NCI-H1694 (cell line): ENCODE measurements at regions not wholly inside any gene's neighbourhood (a gene's known extent, or its start where the extent isn't known, plus 50 kb on each side); places are given as distances from the start of the nearest gene placed in this dataset.

Experiments
- DNase-seq: peaks from one replicate; lab custom pipeline; 2025; lab: John Stamatoyannopoulos, UW

GRCh38 chr4:111720866-111721265 lies 424.4 kb upstream of the FAM241A start:
- no peak for DNase-seq

DNA sequence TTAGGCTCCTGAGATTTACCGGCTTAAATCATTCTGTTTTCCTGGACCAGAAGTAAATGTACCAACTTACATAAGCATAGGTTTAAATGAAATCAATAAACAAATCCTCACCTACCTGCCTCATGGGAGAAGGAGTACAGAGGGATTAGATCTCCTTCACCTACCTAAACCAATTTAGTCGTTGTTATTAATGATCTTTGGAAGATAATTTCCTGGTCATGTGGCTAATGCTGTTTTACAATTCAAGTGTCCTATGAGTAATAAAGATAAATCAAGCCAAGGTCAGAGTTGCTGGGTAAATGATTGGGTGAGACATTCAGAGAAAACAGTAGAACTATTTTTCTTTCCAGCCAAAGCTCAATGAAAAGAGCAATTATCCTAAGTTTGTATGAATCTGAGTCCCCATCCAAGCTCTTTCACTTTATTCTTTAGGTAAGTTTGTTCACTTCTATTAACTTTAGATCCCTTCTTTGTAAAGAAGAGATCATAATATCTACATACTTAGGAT lies 423.0 kb upstream of the FAM241A start:
- no peak for DNase-seq

DNA sequence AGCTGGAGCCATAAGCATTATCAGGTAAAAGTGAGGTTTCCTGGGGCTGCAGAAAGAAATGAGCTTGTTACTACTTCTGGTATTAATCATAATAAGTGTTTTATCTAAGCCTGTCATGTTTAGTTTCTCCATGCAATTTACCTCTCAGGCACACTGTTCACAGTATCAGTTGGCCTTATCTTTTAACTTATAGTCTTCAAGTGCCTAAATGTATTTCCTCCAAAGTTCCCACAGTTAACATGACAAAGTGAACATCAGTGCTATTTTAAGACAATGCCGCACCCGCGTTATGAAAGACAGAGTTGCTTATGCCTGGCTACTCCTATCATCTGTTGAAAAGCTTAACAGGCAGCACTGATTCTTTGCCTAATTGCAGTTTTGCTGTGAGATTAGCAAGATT lies 408.7 kb upstream of the FAM241A start:
- no peak for DNase-seq

GRCh38 chr4:111744847-111745246 lies 400.4 kb upstream of the FAM241A start:
- DNase-seq: no peak

DNA sequence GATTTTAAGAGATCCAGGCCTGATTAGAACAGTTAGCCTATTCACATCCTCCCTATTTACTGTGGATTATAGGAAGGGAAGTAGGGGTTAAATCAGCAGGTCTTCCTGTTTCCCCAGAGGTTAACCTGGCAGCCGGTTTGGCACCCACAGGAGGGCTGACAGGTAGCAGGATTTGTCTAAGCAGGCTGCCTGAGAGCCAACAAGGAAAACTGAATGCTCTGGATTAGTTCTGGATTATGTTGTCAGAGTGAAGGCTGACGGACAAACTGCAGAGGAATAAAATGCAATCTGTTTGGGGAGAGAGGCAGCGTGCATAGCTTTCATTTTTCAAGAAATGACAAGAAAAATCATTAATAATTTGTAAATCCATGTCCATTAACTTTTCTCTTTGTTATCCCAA lies 397.1 kb upstream of the FAM241A start:
- DNase-seq: no peak

DNA sequence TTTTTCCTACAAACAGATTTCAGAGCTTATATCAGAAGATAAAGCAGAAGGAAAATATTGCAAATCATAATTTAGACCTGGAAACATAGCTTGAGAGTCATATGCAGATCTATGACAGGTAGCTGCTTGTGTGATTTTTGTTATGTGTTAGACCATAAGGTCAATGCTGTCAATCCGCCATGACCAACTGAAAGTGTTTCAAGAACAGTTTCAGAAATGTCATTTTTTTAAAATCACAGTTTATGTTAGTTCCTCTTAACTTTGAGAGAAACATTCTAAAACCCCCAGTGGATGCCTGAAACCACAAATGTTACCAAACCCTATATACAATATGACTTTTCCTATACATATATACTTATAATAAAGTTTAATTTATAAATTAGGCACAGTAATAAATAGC lies 391.3 kb upstream of the FAM241A start:
- DNase-seq: no peak

DNA sequence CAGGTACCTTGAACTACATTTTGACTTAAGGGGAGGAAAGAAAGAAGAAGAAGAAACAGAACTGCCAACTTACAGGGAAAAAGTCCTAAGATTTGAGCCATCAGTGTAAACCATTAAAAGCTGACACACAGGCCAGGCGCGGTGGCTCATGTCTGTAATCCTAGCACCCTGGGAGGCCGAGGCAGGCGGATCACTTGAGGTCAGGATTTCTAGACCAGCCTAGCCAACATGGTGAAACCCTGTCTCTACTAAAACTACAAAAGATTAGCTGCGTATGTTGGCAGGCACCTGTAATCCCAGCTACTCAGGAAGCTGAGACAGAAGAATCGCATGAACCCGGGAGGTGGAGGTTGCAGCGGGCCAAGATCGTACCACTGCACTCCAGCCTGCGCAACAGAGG lies 389.7 kb upstream of the FAM241A start:
- DNase-seq: no peak

DNA sequence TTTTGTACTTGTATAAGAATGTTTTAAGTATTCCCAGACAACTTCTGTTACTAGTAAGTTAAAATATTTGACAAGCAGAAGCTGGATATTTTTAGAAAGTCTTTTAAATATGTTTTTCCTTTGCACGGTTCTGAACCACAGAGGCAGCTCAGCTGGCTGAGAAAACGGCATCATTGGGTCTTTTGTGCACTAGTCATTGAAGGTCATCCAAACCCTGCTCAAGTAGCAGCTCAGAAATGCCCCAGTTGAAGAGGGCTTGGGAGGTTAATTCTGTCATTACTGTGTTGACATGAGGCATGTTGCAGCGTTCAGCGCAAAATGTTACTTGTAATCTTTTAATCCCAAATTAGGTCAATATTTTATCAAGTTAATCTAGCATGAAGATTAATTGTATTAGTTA lies 383.7 kb upstream of the FAM241A start:
- DNase-seq: no peak

- DNase-seq: no peak
Measured at GRCh38 chr4:111770514-111770913, 374.7 kb upstream of the FAM241A start.

- no peak for DNase-seq
Measured at GRCh38 chr4:111773858-111774257, 371.4 kb upstream of the FAM241A start.

DNA sequence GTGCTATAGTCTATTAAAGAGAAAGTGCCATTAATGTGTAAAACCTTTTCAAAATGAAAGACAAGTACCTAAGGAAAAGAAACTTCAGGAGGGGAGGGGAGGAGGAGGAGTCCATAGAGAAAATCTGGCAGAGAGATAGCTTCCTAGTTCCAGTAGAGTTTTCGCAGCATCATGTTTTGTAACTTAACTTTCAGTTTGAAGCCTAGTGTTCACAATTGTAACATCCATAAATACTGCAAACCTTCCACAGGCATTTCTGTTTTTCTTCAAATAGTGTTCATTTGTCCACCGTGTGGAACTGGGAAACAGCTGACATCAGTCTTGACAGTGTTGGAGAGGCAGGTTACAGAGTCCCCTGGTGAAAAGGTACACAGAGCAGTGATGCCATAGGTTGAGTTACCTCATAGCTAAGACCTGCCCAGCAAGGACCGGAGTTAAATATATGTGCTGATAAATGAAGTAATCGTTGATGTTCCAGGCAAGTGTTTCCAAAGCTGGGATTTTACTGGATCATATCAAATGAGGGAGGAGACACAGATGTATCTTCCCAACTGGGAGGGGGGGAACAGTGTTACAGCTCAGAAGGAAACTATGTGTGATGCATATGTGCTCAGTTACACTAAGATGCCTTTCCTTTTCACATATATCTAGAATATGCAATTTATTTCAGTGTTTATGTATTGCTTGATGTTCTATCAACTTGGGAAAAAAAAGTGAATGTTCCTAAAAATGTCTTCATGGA lies 369.5 kb upstream of the FAM241A start:
- DNase-seq: no peak

DNA sequence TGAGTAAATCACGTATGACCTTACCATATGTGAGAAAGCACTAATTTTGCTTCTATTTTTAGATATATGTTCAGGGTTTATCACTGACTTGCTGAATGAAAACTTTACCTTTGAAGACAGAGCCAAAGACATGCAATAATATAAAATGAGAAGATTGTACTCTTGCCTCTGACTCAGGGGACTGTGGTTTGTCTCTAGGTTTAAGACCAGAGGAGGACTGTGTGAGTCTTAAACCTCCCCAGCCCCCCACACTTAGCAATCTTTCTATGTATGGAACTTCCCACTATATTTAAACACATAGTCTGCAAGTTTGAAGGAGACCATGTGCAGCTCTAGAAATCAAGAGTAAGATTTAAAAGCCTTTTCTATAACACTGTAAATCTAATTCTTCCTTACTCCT lies 368.7 kb upstream of the FAM241A start:
- DNase-seq: no peak

- DNase-seq: no peak
Measured at GRCh38 chr4:111778543-111778942, 366.7 kb upstream of the FAM241A start.

DNA sequence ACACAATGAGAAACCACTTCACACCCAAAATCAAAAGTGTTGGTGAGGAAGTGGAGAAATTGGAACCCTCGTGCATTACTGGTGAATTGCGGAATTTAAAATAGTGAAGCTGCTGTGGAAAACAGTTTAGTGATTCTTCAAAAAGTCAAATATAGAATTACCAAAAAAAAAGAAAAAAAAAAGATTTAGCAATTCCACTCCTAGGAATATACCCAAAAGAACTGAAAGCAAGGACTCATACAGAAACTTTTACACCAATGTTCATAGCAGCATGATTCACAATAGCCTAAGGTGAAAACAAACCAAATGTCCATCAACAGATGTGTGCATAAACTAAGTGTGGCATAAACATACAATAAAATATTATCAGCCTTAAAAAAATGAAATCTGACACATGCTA lies 364.3 kb upstream of the FAM241A start:
- DNase-seq: no peak

- DNase-seq: no peak
Measured at GRCh38 chr4:111781611-111782010, 363.6 kb upstream of the FAM241A start.

DNA sequence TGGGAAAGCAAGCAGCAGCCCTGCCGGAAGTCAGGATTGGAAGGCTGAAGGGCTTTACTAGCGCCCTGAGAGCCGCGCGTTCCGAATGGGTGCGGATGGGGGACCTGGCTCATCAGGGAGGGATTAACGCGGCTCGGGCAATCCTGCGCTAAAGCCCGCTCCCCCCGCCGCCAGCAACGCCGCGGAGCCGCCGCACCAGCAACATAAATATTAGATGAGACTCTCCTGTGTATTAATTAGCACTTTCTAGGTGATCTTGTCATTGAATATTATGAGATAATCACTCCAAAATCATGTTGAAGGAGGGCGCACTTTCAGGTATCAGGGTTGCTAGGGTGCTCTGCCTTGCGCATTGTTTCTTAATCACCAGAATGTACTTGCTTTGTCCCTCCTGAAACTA lies 357.2 kb upstream of the FAM241A start:
- DNase-seq: no peak

GRCh38 chr4:111789901-111790640 lies 355.2 kb upstream of the FAM241A start:
- no peak for DNase-seq

GRCh38 chr4:111792632-111793031 lies 352.6 kb upstream of the FAM241A start:
- no peak for DNase-seq

- no peak for DNase-seq
Measured at GRCh38 chr4:111793433-111794091, 351.7 kb upstream of the FAM241A start.

- DNase-seq: no peak
Measured at GRCh38 chr4:111797455-111798163, 347.6 kb upstream of the FAM241A start.

- no peak for DNase-seq
Measured at GRCh38 chr4:111798840-111799239, 346.4 kb upstream of the FAM241A start.

- no peak for DNase-seq
Measured at GRCh38 chr4:111800551-111800950, 344.7 kb upstream of the FAM241A start.
